IMR-90 (cell line): ENCODE measurements at regions not wholly inside any gene's neighbourhood (a gene's known extent, or its start where the extent isn't known, plus 50 kb on each side); places are given as distances from the start of the nearest gene placed in this dataset.

Experiments
- ATAC-seq: fragments of 200-7000 bp; cut with Tn5 transposase; 2 replicates; pipeline ENCODE4 v1.9.1; 2020; ENCODE audit warnings: low read depth, mild to moderate bottlenecking, moderate library complexity
- BruUV-seq: library from RNA; stranded (reverse); fragments of 400-500 nt; replicated peaks from 2 replicates; lab custom pipeline; 2021; lab: Mats Ljungman, UMichigan
- CTCF ChIA-PET: fragments of 300-600 bp; formaldehyde crosslinking; extraction: SDS; loops from one replicate; lab custom pipeline; 2021; ENCODE audit warnings: antibody characterized with exemption; lab: Yijun Ruan, JAX
- POLR2A ChIA-PET: fragments of 300-600 bp; sonication (Branson Sonifier 250); formaldehyde crosslinking; loops from one replicate; lab custom pipeline; 2022; ENCODE audit warnings: antibody characterized with exemption; ENCODE audit not compliant: unreplicated experiment; lab: Charles Lee
- DNase-seq: peaks from one replicate; pipeline ENCODE4 v3.0.0; 2013
- H2AFZ ChIP-seq: replicated peaks from 2 replicates; pipeline ENCODE3; 2013; ENCODE audit warnings: low read length, mild to moderate bottlenecking; ENCODE audit not compliant: poor library complexity
- H2AK5ac ChIP-seq: 2 replicates; pipeline ENCODE4 v1.6.1; 2013; ENCODE audit warnings: low read depth, low read length, inconsistent platforms
- H2AK9ac ChIP-seq: replicated peaks from 2 replicates; pipeline ENCODE3; 2013; ENCODE audit warnings: mild to moderate bottlenecking, low read depth, low read length, moderate library complexity; ENCODE audit not compliant: poor library complexity
- H2BK120ac ChIP-seq: 2 replicates; pipeline ENCODE4 v1.6.1; 2013; ENCODE audit warnings: low read depth, low read length, inconsistent platforms
- H2BK15ac ChIP-seq: 3 replicates; pipeline ENCODE4 v1.6.1; 2013; ENCODE audit warnings: low read depth, low read length, inconsistent platforms
- H2BK20ac ChIP-seq: 2 replicates; pipeline ENCODE4 v1.6.1; 2013; ENCODE audit warnings: low read depth, mild to moderate bottlenecking, inconsistent platforms, low read length, moderate library complexity
- H2BK5ac ChIP-seq: 2 replicates; pipeline ENCODE4 v1.6.1; 2013; ENCODE audit warnings: mild to moderate bottlenecking, low read depth, low read length, inconsistent platforms; ENCODE audit not compliant: poor library complexity, severe bottlenecking
- H3K14ac ChIP-seq: replicated peaks from 2 replicates; pipeline ENCODE4 v1.6.1; 2013; ENCODE audit warnings: low read depth, low read length, inconsistent platforms
- H3K18ac ChIP-seq: 2 replicates; pipeline ENCODE4 v1.6.1; 2013; ENCODE audit warnings: low read depth, low read length, control low read depth
- H3K23ac ChIP-seq: 2 replicates; pipeline ENCODE4 v1.6.1; 2013; ENCODE audit warnings: low read depth, low read length, inconsistent platforms
- H3K27ac ChIP-seq: 2 replicates; pipeline ENCODE4 v1.5.1; 2013; ENCODE audit warnings: mild to moderate bottlenecking, control low read depth, low read length; ENCODE audit not compliant: insufficient read depth
- H3K27me3 ChIP-seq: 2 replicates; pipeline ENCODE4 v1.6.1; 2013; ENCODE audit warnings: low read length; ENCODE audit not compliant: control insufficient read depth, insufficient read depth
- H3K36me3 ChIP-seq: 2 replicates; pipeline ENCODE4 v1.6.1; 2013; ENCODE audit warnings: low read length, mixed read lengths; ENCODE audit not compliant: control insufficient read depth, insufficient read depth
- H3K4ac ChIP-seq: 2 replicates; pipeline ENCODE4 v1.6.1; 2013; ENCODE audit warnings: low read depth, low read length, inconsistent platforms
- H3K4me1 ChIP-seq: 2 replicates; pipeline ENCODE4 v1.6.1; 2013; ENCODE audit warnings: low read length, mixed read lengths; ENCODE audit not compliant: control insufficient read depth, insufficient read depth
- H3K4me2 ChIP-seq: 2 replicates; pipeline ENCODE4 v1.6.1; 2013; ENCODE audit warnings: low read depth, mild to moderate bottlenecking, control low read depth, low read length, moderate library complexity
- H3K4me3 ChIP-seq: 2 replicates; pipeline ENCODE4 v1.5.1; 2013; ENCODE audit warnings: low read depth, mild to moderate bottlenecking, control low read depth, low read length, moderate library complexity; ENCODE audit not compliant: insufficient read depth
- H3K56ac ChIP-seq: 2 replicates; pipeline ENCODE4 v1.6.1; 2013; ENCODE audit warnings: low read length, inconsistent platforms; ENCODE audit not compliant: insufficient read depth; ENCODE audit errors: extremely low read depth
- H3K79me1 ChIP-seq, 2 experiments: 2 replicates each; pipeline ENCODE4 v1.6.1; 2013; ENCODE audit warnings: low read length in 2 of 2, inconsistent platforms in 1 of 2, low read depth in 1 of 2
- H3K9ac ChIP-seq: 2 replicates; pipeline ENCODE4 v1.6.1; 2013; ENCODE audit warnings: low read depth, low read length, control low read depth
- H3K9me1 ChIP-seq: 2 replicates; pipeline ENCODE4 v1.6.1; 2013; ENCODE audit warnings: low read length, inconsistent platforms; ENCODE audit not compliant: insufficient read depth
- H3K9me3 ChIP-seq: 2 replicates; pipeline ENCODE4 v1.6.1; 2013; ENCODE audit warnings: low read length; ENCODE audit not compliant: control insufficient read depth, insufficient read depth
- H4K20me1 ChIP-seq: 2 replicates; pipeline ENCODE4 v1.6.1; 2013; ENCODE audit warnings: low read length, inconsistent platforms; ENCODE audit not compliant: insufficient read depth
- H4K5ac ChIP-seq: 2 replicates; pipeline ENCODE4 v1.6.1; 2013; ENCODE audit warnings: mild to moderate bottlenecking, low read depth, low read length, control low read depth
- H4K8ac ChIP-seq, 2 experiments: 2 replicates each; pipeline ENCODE4 v1.6.1; 2013; ENCODE audit warnings: low read depth in 2 of 2, low read length in 2 of 2, control low read depth in 1 of 2, inconsistent platforms in 1 of 2
- H4K91ac ChIP-seq: 2 replicates; pipeline ENCODE4 v1.6.1; 2013; ENCODE audit warnings: low read depth, low read length, inconsistent platforms; ENCODE audit not compliant: insufficient read depth
- BHLHE40 ChIP-seq: fragments of 150-350 bp; IDR thresholded peaks from 2 replicates; pipeline ENCODE4 v1.6.1; 2016; ENCODE audit warnings: mild to moderate bottlenecking, low read depth, low read length
- FOS ChIP-seq: fragments of 150-350 bp; IDR thresholded peaks from 2 replicates; pipeline ENCODE4 v1.6.1; 2016; ENCODE audit warnings: low read depth, low read length
- MAFK ChIP-seq: IDR thresholded peaks from 2 replicates; pipeline ENCODE4 v1.6.1; 2012; ENCODE audit warnings: low read depth, low read length, improper control_type of control experiment
- MAZ ChIP-seq: IDR thresholded peaks from 2 replicates; pipeline ENCODE4 v1.6.1; 2012; ENCODE audit warnings: low read depth, mild to moderate bottlenecking, low read length, improper control_type of control experiment, moderate library complexity, borderline replicate concordance
- MXI1 ChIP-seq: IDR thresholded peaks from 2 replicates; pipeline ENCODE4 v1.6.1; 2012; ENCODE audit warnings: low read depth, mild to moderate bottlenecking, low read length, moderate library complexity, borderline replicate concordance
- NFE2L2 ChIP-seq: fragments of 150-350 bp; IDR thresholded peaks from 2 replicates; pipeline ENCODE4 v1.6.1; 2016; ENCODE audit warnings: low read depth, mild to moderate bottlenecking, low read length
- POLR2A ChIP-seq: IDR thresholded peaks from 2 replicates; pipeline ENCODE4 v1.6.1; 2012; ENCODE audit warnings: mild to moderate bottlenecking, low read depth, low read length
- RAD21 ChIP-seq: IDR thresholded peaks from 2 replicates; pipeline ENCODE4 v1.6.1; 2012; ENCODE audit warnings: low read length, improper control_type of control experiment
- RCOR1 ChIP-seq: IDR thresholded peaks from 2 replicates; pipeline ENCODE4 v1.6.1; 2012; ENCODE audit warnings: mild to moderate bottlenecking, low read length, improper control_type of control experiment; ENCODE audit not compliant: insufficient replicate concordance
- SMC3 ChIP-seq: fragments of 150-350 bp; IDR thresholded peaks from 2 replicates; pipeline ENCODE4 v1.6.1; 2016; ENCODE audit warnings: low read depth, mild to moderate bottlenecking, antibody characterized with exemption, low read length, moderate library complexity
- WGBS, 2 experiments: methylation state at CpG; one replicate each; pipeline versions ENCODE4 v1.1.5 to v1.1.7; 2013; ENCODE audit warnings: missing lambda C conversion rate in 2 of 2; ENCODE audit not compliant: insufficient read length in 1 of 2; ENCODE audit errors: extremely low coverage in 2 of 2; 5-methylcytosine and 5-hydroxymethylcytosine counted together
- dilution Hi-C: fragments of 300-500 bp; cut with HindIII; formaldehyde crosslinking; loops from one replicate; pipeline ENCODE4 v1.14.3; 2018; ENCODE audit warnings: low sequenced_read_pairs; ENCODE audit not compliant: unreplicated experiment
- in situ Hi-C: fragments of 300-500 bp; cut with MboI; formaldehyde crosslinking; loops from 3 replicates; pipeline ENCODE4 v1.14.3; 2019; ENCODE audit warnings: low sequenced_read_pairs, inconsistent platforms, mixed read lengths
- intact Hi-C: fragments of 100-400 bp; cut with micrococcal nuclease; formaldehyde crosslinking; loops from 2 replicates; pipeline ENCODE4 v1.10.0; 2022
- TF ChIP-seq, protein P1 (sequence below): conservative IDR thresholded peaks from 2 replicates; pipeline ENCODE4 v1.5.1; 2012; ENCODE audit warnings: mild to moderate bottlenecking, low read depth, low read length, improper control_type of control experiment
- TF ChIP-seq, protein P2 (sequence below): fragments of 150-350 bp; IDR thresholded peaks from 2 replicates; pipeline ENCODE4 v1.6.1; 2016; ENCODE audit warnings: low read depth, mild to moderate bottlenecking, low read length, moderate library complexity, borderline replicate concordance
- TF ChIP-seq, protein P3 (sequence below): fragments of 150-350 bp; IDR thresholded peaks from 2 replicates; pipeline ENCODE4 v1.6.1; 2017; ENCODE audit warnings: mild to moderate bottlenecking, antibody characterized with exemption, low read length, low read depth

DNA sequence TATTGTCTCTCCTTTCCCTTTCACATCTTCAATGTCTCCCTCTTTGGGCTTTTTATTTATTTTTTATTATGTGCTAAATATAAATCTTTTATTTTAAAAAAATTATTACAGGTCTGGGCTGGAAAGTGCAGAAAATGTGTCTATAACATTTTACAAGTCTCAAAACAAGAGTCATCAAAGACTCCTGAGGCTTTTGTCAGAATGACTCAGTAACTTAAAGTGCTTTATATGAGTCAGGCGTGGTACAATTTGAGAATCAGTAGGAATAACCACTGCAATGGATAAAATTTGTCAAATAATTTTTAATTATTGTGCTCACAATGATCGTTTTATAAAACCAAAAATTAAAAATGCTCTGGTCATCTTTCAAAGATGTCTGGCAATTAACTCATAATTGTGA lies 193.9 kb downstream of the MMUT start:
- Histone ChIP-seq H3K9ac (no peak overlapping the region), H3K27me3 (no peaks in the 10 kb centered on the region), H3K18ac (no peak overlapping the region), H3K9me3 (no peaks in the 10 kb centered on the region), H2BK5ac (no peak overlapping the region), H4K8ac (no peak overlapping the region), H3K27ac (no peak overlapping the region), H2BK120ac (no peak overlapping the region), H2AK9ac (no peak overlapping the region), H3K4me1 (no peaks in the 10 kb centered on the region), H3K4ac (no peak overlapping the region), H2AFZ (no peak overlapping the region), H4K20me1 (no peaks in the 10 kb centered on the region), H3K36me3 (no peaks in the 10 kb centered on the region), H4K5ac (no peak overlapping the region), H2AK5ac (no peak overlapping the region), H3K14ac (no peak overlapping the region), H3K4me2 (no peak overlapping the region), H3K56ac (no peak overlapping the region), H3K9me1 (no peaks in the 10 kb centered on the region), H2BK15ac (no peak overlapping the region), H3K23ac (no peak overlapping the region), H3K4me3 (no peak overlapping the region), H3K79me1 (no peaks in the 10 kb centered on the region), H4K91ac (no peak overlapping the region), H2BK20ac (no peak overlapping the region)
- no TSS peak for BruUV-seq
- no CpG with 5 or more reads among the region's 2 CpGs for WGBS, 2 experiments
- dilution Hi-C loops (no loop called here), intact Hi-C loops (no loop called here), in situ Hi-C loops (no loop called here)
- CTCF ChIA-PET: no interaction called here
- POLR2A ChIA-PET: no interaction called here
- no peak for ATAC-seq
- no peak for TF ChIP-seq MAFK
- TF ChIP-seq RCOR1: no peak
- no peak for TF ChIP-seq MAZ
- no peak for TF ChIP-seq POLR2A
- TF ChIP-seq, protein P1, sequence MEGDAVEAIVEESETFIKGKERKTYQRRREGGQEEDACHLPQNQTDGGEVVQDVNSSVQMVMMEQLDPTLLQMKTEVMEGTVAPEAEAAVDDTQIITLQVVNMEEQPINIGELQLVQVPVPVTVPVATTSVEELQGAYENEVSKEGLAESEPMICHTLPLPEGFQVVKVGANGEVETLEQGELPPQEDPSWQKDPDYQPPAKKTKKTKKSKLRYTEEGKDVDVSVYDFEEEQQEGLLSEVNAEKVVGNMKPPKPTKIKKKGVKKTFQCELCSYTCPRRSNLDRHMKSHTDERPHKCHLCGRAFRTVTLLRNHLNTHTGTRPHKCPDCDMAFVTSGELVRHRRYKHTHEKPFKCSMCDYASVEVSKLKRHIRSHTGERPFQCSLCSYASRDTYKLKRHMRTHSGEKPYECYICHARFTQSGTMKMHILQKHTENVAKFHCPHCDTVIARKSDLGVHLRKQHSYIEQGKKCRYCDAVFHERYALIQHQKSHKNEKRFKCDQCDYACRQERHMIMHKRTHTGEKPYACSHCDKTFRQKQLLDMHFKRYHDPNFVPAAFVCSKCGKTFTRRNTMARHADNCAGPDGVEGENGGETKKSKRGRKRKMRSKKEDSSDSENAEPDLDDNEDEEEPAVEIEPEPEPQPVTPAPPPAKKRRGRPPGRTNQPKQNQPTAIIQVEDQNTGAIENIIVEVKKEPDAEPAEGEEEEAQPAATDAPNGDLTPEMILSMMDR: no peak
- no peak for TF ChIP-seq RAD21
- no peak for TF ChIP-seq NFE2L2
- TF ChIP-seq FOS: no peak
- TF ChIP-seq, protein P2, sequence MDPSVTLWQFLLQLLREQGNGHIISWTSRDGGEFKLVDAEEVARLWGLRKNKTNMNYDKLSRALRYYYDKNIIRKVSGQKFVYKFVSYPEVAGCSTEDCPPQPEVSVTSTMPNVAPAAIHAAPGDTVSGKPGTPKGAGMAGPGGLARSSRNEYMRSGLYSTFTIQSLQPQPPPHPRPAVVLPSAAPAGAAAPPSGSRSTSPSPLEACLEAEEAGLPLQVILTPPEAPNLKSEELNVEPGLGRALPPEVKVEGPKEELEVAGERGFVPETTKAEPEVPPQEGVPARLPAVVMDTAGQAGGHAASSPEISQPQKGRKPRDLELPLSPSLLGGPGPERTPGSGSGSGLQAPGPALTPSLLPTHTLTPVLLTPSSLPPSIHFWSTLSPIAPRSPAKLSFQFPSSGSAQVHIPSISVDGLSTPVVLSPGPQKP: no peak
- no peak for TF ChIP-seq BHLHE40
- TF ChIP-seq MXI1: no peak
- TF ChIP-seq, protein P3, sequence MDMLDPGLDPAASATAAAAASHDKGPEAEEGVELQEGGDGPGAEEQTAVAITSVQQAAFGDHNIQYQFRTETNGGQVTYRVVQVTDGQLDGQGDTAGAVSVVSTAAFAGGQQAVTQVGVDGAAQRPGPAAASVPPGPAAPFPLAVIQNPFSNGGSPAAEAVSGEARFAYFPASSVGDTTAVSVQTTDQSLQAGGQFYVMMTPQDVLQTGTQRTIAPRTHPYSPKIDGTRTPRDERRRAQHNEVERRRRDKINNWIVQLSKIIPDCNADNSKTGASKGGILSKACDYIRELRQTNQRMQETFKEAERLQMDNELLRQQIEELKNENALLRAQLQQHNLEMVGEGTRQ: no peak
- TF ChIP-seq SMC3: no peak
- peak; percentile 2 for DNase-seq
